GM19238 (cell line): ENCODE measurements at regions not wholly inside any gene's neighbourhood (a gene's known extent, or its start where the extent isn't known, plus 50 kb on each side); places are given as distances from the start of the nearest gene placed in this dataset.
"Not testable (repeated sequence)": the region's sequence is repeated elsewhere in the genome, so short reads cannot be mapped to it uniquely, and the experiment has no call there.

Experiments used
- DNase-seq: peaks from one replicate; pipeline ENCODE4 v3.0.0; 2011; ENCODE audit warnings: low spot score; ENCODE audit not compliant: insufficient read length

- no peak for DNase-seq
Observed at GRCh38 chr4:189001971-189002450, 862.8 kb downstream of the TRIML1 start.

DNA sequence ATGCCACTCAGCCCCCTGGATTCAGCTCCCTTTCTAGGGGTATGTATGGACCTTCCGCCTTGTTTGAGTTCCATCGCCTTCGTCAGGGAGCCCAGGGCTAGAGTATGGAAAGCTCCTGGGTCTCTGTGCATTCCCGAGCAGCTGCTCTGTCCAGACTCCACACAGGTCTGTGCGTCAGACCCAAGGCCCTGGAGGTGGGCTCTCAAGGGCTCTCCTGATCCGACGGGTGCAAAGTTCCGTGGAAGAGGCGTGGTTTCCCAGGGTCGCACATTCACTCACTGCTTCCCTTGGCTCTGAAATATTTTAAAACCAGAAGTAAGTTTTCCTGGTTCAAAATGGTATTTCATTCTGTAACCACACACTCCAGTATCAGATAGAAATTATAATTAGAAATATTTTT lies 863.2 kb downstream of the TRIML1 start:
- no peak for DNase-seq

DNA sequence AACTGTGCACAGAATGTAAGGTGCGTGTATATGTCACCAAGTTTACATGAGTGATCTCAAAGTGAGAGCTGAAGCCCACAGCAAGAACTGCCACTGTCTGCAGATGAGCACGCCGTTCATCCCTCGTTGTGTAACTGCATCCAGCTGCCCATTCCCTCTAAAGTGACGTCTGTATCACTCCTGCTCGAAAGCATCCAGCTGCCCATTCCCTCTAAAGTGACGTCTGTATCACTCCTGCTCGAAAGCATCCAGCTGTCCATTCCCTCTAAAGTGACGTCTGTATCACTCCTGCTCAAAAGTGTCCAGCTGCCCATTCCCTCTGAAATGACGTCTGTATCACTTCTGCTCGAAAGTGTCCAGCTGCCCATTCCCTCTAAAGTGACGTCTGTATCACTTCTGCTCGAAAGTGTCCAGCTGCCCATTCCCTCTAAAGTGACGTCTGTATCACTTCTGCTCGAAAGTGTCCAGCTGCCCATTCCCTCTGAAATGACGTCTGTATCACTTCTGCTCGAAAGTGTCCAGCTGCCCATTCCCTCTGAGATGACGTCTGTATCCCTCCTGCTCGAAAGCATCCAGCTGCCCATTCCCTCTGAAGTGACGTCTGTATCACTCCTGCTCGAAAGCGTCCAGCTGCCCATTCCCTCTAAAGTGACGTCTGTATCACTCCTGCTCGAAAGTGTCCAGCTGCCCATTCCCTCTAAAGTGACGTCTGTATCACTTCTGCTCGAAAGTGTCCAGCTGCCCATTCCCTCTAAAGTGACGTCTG lies 871.4 kb downstream of the TRIML1 start:
- not testable (repeated sequence) for DNase-seq

DNA sequence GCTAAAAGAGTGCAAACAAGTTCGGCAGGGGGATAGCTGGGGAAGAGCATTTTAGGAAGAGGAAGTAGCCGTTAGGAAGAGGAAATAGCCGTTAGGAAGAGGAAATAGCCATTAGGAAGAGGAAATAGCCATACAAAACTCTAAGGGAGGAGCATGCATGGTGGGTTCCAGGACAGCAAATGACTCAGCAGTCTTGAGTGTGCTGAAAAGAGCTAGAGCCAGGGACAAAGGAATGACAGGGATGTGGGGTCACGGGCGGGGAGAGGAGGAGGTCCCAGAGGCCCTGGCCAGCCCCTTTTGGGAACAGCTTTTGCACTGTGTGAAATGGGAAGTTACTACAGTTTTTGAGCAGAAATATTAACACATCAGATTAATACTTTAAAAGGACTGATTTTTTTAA lies 882.6 kb downstream of the TRIML1 start:
- DNase-seq, result no peak

- DNase-seq, result no peak
Observed at GRCh38 chr4:189022440-189023035, 883.3 kb downstream of the TRIML1 start.

- no peak for DNase-seq
Observed at GRCh38 chr4:189029976-189030504, 890.8 kb downstream of the TRIML1 start.

GRCh38 chr4:189032606-189033338 lies 893.5 kb downstream of the TRIML1 start:
- DNase-seq, result no peak

- DNase-seq, result no peak
Observed at GRCh38 chr4:189033801-189034347, 894.6 kb downstream of the TRIML1 start.

GRCh38 chr4:189035091-189035490 lies 895.9 kb downstream of the TRIML1 start:
- DNase-seq, result no peak

GRCh38 chr4:189035654-189036053 lies 896.4 kb downstream of the TRIML1 start:
- DNase-seq, result no peak

DNA sequence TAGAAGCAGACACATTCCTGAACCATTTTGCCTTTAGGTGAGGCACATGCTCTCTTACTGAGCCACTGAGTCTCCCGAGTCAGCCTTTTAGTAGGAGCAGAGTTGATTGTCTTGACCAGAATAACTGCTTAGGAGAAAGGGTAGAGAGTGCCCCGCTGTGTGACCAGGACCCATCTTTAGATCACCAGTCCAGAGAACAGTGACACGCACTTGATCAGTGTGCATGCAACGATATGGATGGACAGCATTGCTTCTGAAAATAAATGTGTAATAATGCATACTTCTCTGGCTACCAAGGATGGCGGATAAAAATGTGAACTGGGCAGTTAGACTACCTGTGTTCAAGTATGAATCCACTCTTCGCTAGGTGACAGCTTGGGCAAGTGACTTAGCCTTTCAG lies 897.7 kb downstream of the TRIML1 start:
- no peak for DNase-seq

DNA sequence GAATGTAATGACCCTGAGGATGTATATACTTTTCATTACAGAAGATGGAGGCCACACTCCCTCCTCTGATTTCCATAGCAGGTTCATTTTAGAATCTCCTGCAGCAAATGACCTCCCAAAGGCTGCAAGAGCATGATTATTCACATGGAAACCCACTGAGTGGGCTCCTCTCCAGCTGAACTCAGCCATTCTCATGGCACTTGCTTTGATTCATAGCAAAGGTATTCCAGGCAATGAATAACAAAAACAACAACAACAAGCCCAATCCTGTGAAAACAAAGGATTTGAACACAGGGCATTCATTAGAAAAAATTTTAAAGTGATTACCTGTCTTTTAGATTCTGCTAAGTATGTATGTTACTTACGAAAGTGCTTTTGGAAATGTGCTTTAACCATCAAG lies 894.0 kb upstream of the FRG1 start:
- no peak for DNase-seq

GRCh38 chr4:189048119-189048518 lies 892.6 kb upstream of the FRG1 start:
- no peak for DNase-seq

- DNase-seq, result no peak
Observed at GRCh38 chr4:189049682-189050081, 891.0 kb upstream of the FRG1 start.

GRCh38 chr4:189050643-189051042 lies 890.0 kb upstream of the FRG1 start:
- DNase-seq, result no peak

GRCh38 chr4:189053621-189054020 lies 887.1 kb upstream of the FRG1 start:
- DNase-seq, result no peak

GRCh38 chr4:189060104-189060503 lies 880.6 kb upstream of the FRG1 start:
- no peak for DNase-seq

DNA sequence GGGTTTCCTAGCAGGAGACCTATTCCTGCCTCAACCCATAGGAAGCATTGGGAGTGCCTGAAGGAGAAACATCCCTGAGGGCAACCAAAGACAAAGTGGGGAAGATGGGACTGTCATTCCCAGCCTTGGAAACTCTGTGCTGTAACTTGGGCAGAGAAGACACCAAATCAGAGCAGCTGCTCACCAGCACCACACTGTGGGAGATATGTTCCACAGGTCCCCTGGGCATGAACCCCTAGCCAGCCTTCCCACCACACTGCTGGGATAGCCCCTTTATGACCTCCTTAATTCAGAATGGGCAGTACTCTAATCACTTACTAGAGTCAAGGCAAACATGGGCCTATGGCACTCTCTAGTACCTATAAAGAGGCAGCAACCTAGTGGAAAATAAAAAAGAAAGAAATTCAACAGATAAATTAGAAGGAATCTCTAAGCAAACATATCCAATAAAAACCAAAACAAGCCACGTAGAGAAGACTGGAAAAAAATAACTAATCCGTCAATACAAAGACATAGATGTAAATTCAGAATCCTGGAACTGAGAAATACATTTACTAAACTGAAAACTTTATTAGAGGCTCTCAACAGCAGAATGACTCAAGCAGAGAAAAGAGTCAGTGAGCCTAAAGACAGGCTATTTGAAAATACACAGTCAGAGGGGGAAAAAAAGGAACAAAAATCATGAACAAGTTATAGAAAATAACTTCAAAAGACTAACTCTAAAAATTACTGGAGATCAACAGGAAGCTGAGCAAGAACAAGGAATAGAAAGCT lies 878.4 kb upstream of the FRG1 start:
- no peak for DNase-seq

DNA sequence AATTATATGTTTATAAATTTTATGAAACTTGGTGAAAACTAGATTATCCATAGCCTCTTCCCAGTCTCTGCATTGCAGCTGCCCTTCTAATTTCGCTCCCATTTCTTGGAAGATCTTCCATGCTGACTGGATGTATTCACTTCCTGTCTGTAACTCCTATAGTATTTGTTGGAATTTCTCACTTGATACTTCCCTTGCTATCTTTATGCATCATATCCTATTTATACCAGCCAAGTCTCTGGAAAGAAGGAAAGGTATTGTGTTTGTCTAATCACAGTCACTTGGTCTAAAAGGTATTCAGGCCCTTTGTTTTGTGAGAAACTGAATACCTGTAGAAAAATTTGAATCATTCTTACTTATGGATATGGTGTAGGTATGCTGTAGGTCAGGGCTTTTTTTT lies 870.9 kb upstream of the FRG1 start:
- DNase-seq, result no peak

GRCh38 chr4:189071241-189071640 lies 869.4 kb upstream of the FRG1 start:
- DNase-seq, result no peak

DNA sequence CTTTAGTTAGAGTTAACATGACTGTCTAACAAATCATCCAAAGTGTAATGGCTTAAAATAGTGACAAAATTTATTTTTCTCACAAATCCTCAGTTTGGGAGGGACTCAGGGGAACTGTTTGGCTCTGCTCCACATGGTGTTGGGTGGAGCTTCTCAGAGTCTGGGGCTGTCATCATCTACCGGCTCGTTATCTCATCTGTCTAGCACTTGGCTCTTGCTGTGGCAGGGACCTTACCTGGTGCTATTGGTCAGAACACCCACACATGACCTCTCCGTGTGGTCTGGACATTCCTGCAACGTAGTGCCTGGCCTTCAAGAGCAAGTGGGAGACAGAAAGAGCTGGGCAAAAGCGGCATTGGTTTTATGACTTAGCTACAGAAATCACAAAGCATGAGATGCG lies 866.9 kb upstream of the FRG1 start:
- no peak for DNase-seq
